B cell (primary cell): ENCODE measurements at regions not wholly inside any gene's neighbourhood (a gene's known extent, or its start where the extent isn't known, plus 50 kb on each side); places are given as distances from the start of the nearest gene placed in this dataset.

Experiments
- ATAC-seq: fragments of 200-7000 bp; cut with Tn5 transposase; one replicate; pipeline ENCODE4 v1.10.0; 2021; ENCODE audit warnings: low read depth, mild to moderate bottlenecking, moderate number of reproducible peaks, moderate library complexity
- CTCF ChIA-PET: fragments of 350-600 bp; sonication (Branson Sonifier 250); formaldehyde crosslinking; loops from one replicate; lab custom pipeline; 2021; ENCODE audit warnings: antibody characterized with exemption, inconsistent platforms; lab: Charles Lee
- POLR2A ChIA-PET: fragments of 350-600 bp; sonication (Branson Sonifier 250); formaldehyde crosslinking; loops from one replicate; lab custom pipeline; 2021; ENCODE audit warnings: antibody characterized with exemption; lab: Charles Lee
- DNase-seq: peaks from one replicate; pipeline ENCODE4 v3.0.0; 2013
- H2AFZ ChIP-seq: 2 replicates; pipeline ENCODE4 v1.6.1; 2012; ENCODE audit warnings: mild to moderate bottlenecking, low read depth, low read length; ENCODE audit not compliant: insufficient read depth, poor library complexity, severe bottlenecking
- H3K27ac ChIP-seq, 2 donors: 1 replicate in 1 of 2; 2 replicates in 1 of 2; pipeline ENCODE4 v1.5.1; 2012 to 2013; ENCODE audit warnings: low read length in 2 of 2, mild to moderate bottlenecking in 2 of 2, moderate library complexity in 1 of 2
- H3K27me3 ChIP-seq, 4 experiments: fragments of 200-600 bp in 1 of 4; sonication (generic) in 1 of 4; replicated peaks in 1 of 4; 1 replicate in 2 of 4; 2 replicates in 2 of 4; pipeline versions ENCODE4 v1.6.1 to v1.7.0; 2013 to 2016; ENCODE audit warnings: low read length in 3 of 4, mild to moderate bottlenecking in 2 of 4, mixed read lengths in 1 of 4, moderate library complexity in 1 of 4; ENCODE audit not compliant: insufficient read depth in 4 of 4, control insufficient read depth in 3 of 4; ENCODE audit errors: control extremely low read depth in 1 of 4
- H3K36me3 ChIP-seq, 2 experiments: replicated peaks in 1 of 2; 1 replicate in 1 of 2; 2 replicates in 1 of 2; pipeline versions ENCODE4 v1.6.1 to v1.7.1; 2013; ENCODE audit warnings: low read length in 1 of 2; ENCODE audit not compliant: insufficient read depth in 2 of 2, control insufficient read depth in 1 of 2; ENCODE audit errors: control extremely low read depth in 1 of 2, extremely low read depth in 1 of 2
- H3K4me1 ChIP-seq, 2 donors: fragments of 200-600 bp in 1 of 2; sonication (generic) in 1 of 2; 1 replicate in 1 of 2; 2 replicates in 1 of 2; pipeline versions ENCODE4 v1.5.1 to v1.6.1; 2013 to 2017; ENCODE audit warnings: low read length in 2 of 2; ENCODE audit not compliant: control insufficient read depth in 2 of 2, insufficient read depth in 2 of 2
- H3K4me2 ChIP-seq: replicated peaks from 2 replicates; pipeline ENCODE3; 2012; ENCODE audit warnings: mild to moderate bottlenecking, low read depth, low read length; ENCODE audit not compliant: poor library complexity, severe bottlenecking
- H3K4me3 ChIP-seq, 5 experiments: fragments of 200-600 bp in 1 of 5; sonication (generic) in 1 of 5; 1 replicate in 3 of 5; 2 replicates in 2 of 5; pipeline versions ENCODE4 v1.5.1 to v1.7.0; 2011 to 2016; ENCODE audit warnings: low read length in 4 of 5, mild to moderate bottlenecking in 4 of 5, low read depth in 2 of 5, control low read depth in 1 of 5, moderate library complexity in 1 of 5; ENCODE audit not compliant: insufficient read depth in 1 of 5; ENCODE audit errors: control extremely low read depth in 1 of 5, extremely low read depth in 1 of 5
- H3K79me2 ChIP-seq: fragments of 200-600 bp; sonication (generic); one replicate; pipeline ENCODE4 v1.6.0; 2016; ENCODE audit warnings: low read length; ENCODE audit not compliant: control insufficient read depth, insufficient read depth
- H3K9ac ChIP-seq: fragments of 200-600 bp; sonication (generic); 2 replicates; pipeline ENCODE4 v1.6.1; 2017; ENCODE audit warnings: mild to moderate bottlenecking, low read length, moderate library complexity
- H3K9me3 ChIP-seq, 3 donors: one replicate each; pipeline versions ENCODE4 v1.6.1 to v1.7.1; 2013; ENCODE audit warnings: low read length in 2 of 3; ENCODE audit not compliant: control insufficient read depth in 2 of 3, insufficient read depth in 1 of 3; ENCODE audit errors: control extremely low read depth in 1 of 3
- H4K20me1 ChIP-seq: 2 replicates; pipeline ENCODE4 v1.6.0; 2012; ENCODE audit warnings: mild to moderate bottlenecking, low read length; ENCODE audit not compliant: insufficient read depth, control insufficient read depth, poor library complexity, severe bottlenecking
- H3K27ac Mint-ChIP-seq: one replicate; pipeline ENCODE4 v1.8.0; 2021; ENCODE audit warnings: mixed read lengths
- H3K27me3 Mint-ChIP-seq: one replicate; pipeline ENCODE4 v1.8.0; 2021; ENCODE audit warnings: mixed read lengths
- H3K4me1 Mint-ChIP-seq: one replicate; pipeline ENCODE4 v1.8.0; 2021; ENCODE audit warnings: mixed read lengths
- H3K4me3 Mint-ChIP-seq: one replicate; pipeline ENCODE4 v1.8.0; 2021; ENCODE audit warnings: mixed read lengths
- H3K9me3 Mint-ChIP-seq: one replicate; pipeline ENCODE4 v1.8.0; 2022; ENCODE audit warnings: mixed read lengths; ENCODE audit not compliant: insufficient read depth
- CTCF ChIP-seq: fragments of 200-600 bp; IDR thresholded peaks from one replicate; pipeline ENCODE4 v1.8.0; 2022; ENCODE audit warnings: antibody characterized with exemption, mild to moderate bottlenecking
- EZH2 ChIP-seq: IDR thresholded peaks from 2 replicates; pipeline ENCODE4 v1.6.1; 2012; ENCODE audit warnings: borderline replicate concordance, low read depth, mild to moderate bottlenecking, moderate library complexity, low read length; ENCODE audit not compliant: insufficient read depth, poor library complexity, severe bottlenecking
- WGBS: methylation state at CpG from one replicate; pipeline ENCODE4 v1.1.5; 2013; ENCODE audit warnings: missing lambda C conversion rate; ENCODE audit not compliant: insufficient coverage; 5-methylcytosine and 5-hydroxymethylcytosine counted together
- intact Hi-C: fragments of 100-400 bp; cut with micrococcal nuclease; formaldehyde crosslinking; loops from one replicate; pipeline ENCODE4 v1.10.0; 2022

- Mint-ChIP-seq H3K4me1 (no peaks in the 10 kb centered on the region), H3K4me3 (no peak overlapping the region), H3K9me3 (peaks cover 8% of the 10 kb centered on the region), H3K27me3 (no peaks in the 10 kb centered on the region), H3K27ac (no peak overlapping the region)
- ATAC-seq (no peak), DNase-seq (no peak)
- no peaks in the 10 kb centered on the region for H3K4me1 ChIP-seq
- no peak overlapping the region for H3K27ac ChIP-seq
- no peaks in the 10 kb centered on the region for H3K79me2 ChIP-seq
- no peak overlapping the region for H3K4me3 ChIP-seq
- POLR2A ChIA-PET = no interaction called here
- no peak overlapping the region for H3K4me2 ChIP-seq
- CTCF ChIA-PET = interaction anchor here (1.2 kb wide), 1 partner anchor 9 kb away, joined by 3 read pairs; no protein-coding TSS in a partner anchor
- H2AFZ ChIP-seq = no peak overlapping the region
- TF ChIP-seq EZH2 (no peak), CTCF (no peak)
- no peaks in the 10 kb centered on the region for H3K27me3 ChIP-seq
- H4K20me1 ChIP-seq = no peaks in the 10 kb centered on the region
- H3K36me3 ChIP-seq = no peaks in the 10 kb centered on the region
- H3K9ac ChIP-seq = no peak overlapping the region
- intact Hi-C loops = no loop called here
- H3K9me3 ChIP-seq = peaks cover 0 to 13% (median 10%) of the 10 kb centered on the region in 3 donors
- no CpG with 5 or more reads among the region's 1 CpG for WGBS
Measured at GRCh38 chr6:62681108-62681507, 395.1 kb upstream of the KHDRBS2 start.

- ATAC-seq (no peak), DNase-seq (no peak)
- ChIA-PET CTCF (no interaction called here), POLR2A (no interaction called here)
- Histone ChIP-seq H3K36me3 (no peaks in the 10 kb centered on the region), H3K4me3 (no peak overlapping the region), H3K4me1 (no peaks in the 10 kb centered on the region), H3K27ac (no peak overlapping the region), H3K9me3 (peaks cover 0 to 6% (median 2%) of the 10 kb centered on the region in 3 donors), H2AFZ (no peak overlapping the region), H3K9ac (no peak overlapping the region), H4K20me1 (no peaks in the 10 kb centered on the region), H3K27me3 (no peaks in the 10 kb centered on the region), H3K79me2 (no peaks in the 10 kb centered on the region), H3K4me2 (no peak overlapping the region)
- peaks cover 5% of the 10 kb centered on the region for H3K9me3 Mint-ChIP-seq
- intact Hi-C loops = no loop called here
- H3K4me3 Mint-ChIP-seq = no peak overlapping the region
- no peaks in the 10 kb centered on the region for H3K27me3 Mint-ChIP-seq
- no peak for TF ChIP-seq CTCF
- no peak for TF ChIP-seq EZH2
- no peak overlapping the region for H3K27ac Mint-ChIP-seq
- no peaks in the 10 kb centered on the region for H3K4me1 Mint-ChIP-seq
Measured at GRCh38 chr6:62672989-62673388, 387.0 kb upstream of the KHDRBS2 start.
